OCI-LY3 (cell line): ENCODE measurements at regions not wholly inside any gene's neighbourhood (a gene's known extent, or its start where the extent isn't known, plus 50 kb on each side); places are given as distances from the start of the nearest gene placed in this dataset.

Source experiments
- H2AFZ ChIP-seq: fragments of 200-600, 300-600 bp; shearing (Covaris generic); 2 replicates; pipeline ENCODE4 v1.6.0; 2014; ENCODE audit warnings: antibody characterized with exemption, low read depth, low read length
- H3K27ac ChIP-seq: fragments of 200-600, 300-600 bp; sonication (generic); 2 replicates; pipeline ENCODE4 v1.5.1; 2014; ENCODE audit warnings: mild to moderate bottlenecking, low read length, moderate library complexity, mixed read lengths
- H3K27me3 ChIP-seq: fragments of 200-600, 300-600 bp; sonication (generic); 2 replicates; pipeline ENCODE4 v1.6.1; 2014; ENCODE audit warnings: low read depth, low read length, mixed read lengths
- H3K36me3 ChIP-seq: fragments of 200-600, 300-600 bp; sonication (generic); replicated peaks from 2 replicates; pipeline ENCODE3; 2014; ENCODE audit warnings: low read depth, low read length, mixed read lengths
- H3K4me1 ChIP-seq: fragments of 300-600, 200-600 bp; sonication (generic); 2 replicates; pipeline ENCODE4 v1.6.1; 2014; ENCODE audit warnings: low read length, mixed read lengths
- H3K4me2 ChIP-seq: fragments of 200-600, 300-600 bp; sonication (generic); 2 replicates; pipeline ENCODE4 v1.6.1; 2014; ENCODE audit warnings: low read length, mixed read lengths
- H3K4me3 ChIP-seq: fragments of 300-600, 200-600 bp; sonication (generic); 2 replicates; pipeline ENCODE4 v1.5.1; 2014; ENCODE audit warnings: antibody characterized with exemption, mild to moderate bottlenecking, low read length, moderate library complexity
- H3K79me2 ChIP-seq: fragments of 300-600, 200-600 bp; shearing (Covaris generic); 2 replicates; pipeline ENCODE4 v1.6.1; 2014; ENCODE audit warnings: mild to moderate bottlenecking, low read length, mixed read lengths
- H3K9ac ChIP-seq: fragments of 300-600, 200-600 bp; shearing (Covaris generic); 2 replicates; pipeline ENCODE4 v1.6.0; 2014; ENCODE audit warnings: mild to moderate bottlenecking, low read length, moderate library complexity
- H3K9me3 ChIP-seq: fragments of 200-600, 300-600 bp; shearing (Covaris generic); 2 replicates; pipeline ENCODE4 v1.6.1; 2014; ENCODE audit warnings: low read length, mixed read lengths; ENCODE audit not compliant: insufficient read depth
- H4K20me1 ChIP-seq: fragments of 200-600, 300-600 bp; sonication (generic); 2 replicates; pipeline ENCODE4 v1.6.1; 2016; ENCODE audit warnings: low read length, mixed read lengths; ENCODE audit not compliant: insufficient read depth
- CTCF ChIP-seq: fragments of 200-600, 300-600 bp; sonication (generic); IDR thresholded peaks from 2 replicates; pipeline ENCODE4 v1.5.1; 2014; ENCODE audit warnings: antibody characterized with exemption, low read length, low read depth
- EZH2phosphoT487 ChIP-seq: fragments of 200-600 bp; shearing (Covaris generic); IDR thresholded peaks from 2 replicates; pipeline ENCODE4 v1.6.1; 2018; ENCODE audit warnings: antibody characterized with exemption, mixed run types, low read depth

DNA sequence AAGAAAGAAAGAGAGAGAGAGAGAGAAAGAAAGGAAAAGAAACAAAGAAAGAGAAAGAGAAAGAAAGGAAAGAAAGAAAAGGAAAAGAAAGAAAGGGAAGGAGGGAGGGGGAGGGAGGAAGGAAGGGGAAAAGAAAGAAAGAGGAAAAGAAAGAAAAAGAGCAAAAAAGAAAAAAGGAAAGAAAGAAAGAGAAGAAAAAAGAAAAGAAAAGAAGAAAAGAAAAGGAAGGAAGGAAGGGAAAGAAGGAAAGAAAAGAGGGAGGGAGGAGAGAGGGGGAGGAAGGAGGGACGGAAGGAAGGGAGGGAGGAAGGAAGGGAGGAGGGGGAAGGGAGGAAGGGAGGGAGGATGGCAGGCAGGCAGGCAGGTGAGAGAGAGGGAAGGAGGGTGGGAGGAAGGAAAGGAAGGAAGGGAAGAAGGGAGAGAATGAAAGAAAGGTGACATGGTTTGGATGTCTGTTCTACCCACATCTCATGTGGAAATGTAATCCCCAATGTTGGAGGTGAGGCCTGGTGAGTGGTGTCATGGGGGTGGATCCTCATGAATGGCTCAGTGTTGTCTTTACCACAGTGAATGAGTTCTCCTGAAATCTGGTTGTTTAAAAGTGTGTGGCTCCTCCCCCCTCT, 83.0 kb upstream of the DCLK2 start:
- Histone ChIP-seq H3K79me2 (no peaks in the 10 kb centered on the region), H4K20me1 (no peaks in the 10 kb centered on the region), H3K36me3 (no peaks in the 10 kb centered on the region), H3K27me3 (no peaks in the 10 kb centered on the region), H3K27ac (no peak overlapping the region), H2AFZ (no peak overlapping the region), H3K9me3 (no peaks in the 10 kb centered on the region), H3K4me3 (no peak overlapping the region), H3K4me2 (no peak overlapping the region), H3K9ac (no peak overlapping the region), H3K4me1 (peaks cover 8% of the 10 kb centered on the region)
- TF ChIP-seq CTCF (no peak), EZH2phosphoT487 (no peak)

DNA sequence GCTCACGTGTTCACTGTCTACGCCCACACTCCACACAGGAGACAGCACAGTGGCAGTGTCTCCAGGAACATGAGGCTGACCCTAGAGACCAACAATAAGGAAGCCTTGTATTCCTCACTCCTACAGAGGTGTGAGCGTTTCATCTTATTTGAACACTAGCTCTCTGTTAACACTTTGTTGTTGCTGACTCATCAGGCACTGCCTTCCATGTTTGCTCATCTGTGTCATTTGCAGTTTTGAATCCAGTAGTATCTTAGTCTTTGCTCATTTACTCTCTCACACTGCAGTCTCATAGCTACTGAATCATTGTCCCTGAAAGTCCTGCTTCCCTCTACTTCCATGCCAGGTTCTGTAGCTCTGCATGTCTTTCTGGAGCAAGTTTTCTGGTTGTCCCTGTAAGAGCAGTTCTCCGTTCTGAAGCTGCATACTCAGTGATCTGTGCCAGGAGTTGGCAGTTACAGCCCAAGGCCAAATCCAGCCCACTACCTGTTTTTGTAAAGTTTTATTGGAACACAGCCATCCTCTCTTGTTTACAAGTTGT, 80.3 kb upstream of the DCLK2 start:
- no peaks in the 10 kb centered on the region for H3K27me3 ChIP-seq
- TF ChIP-seq CTCF = no peak
- TF ChIP-seq EZH2phosphoT487 = no peak
- H3K9me3 ChIP-seq = no peaks in the 10 kb centered on the region
- H3K79me2 ChIP-seq = no peaks in the 10 kb centered on the region
- H3K4me2 ChIP-seq = peak overlapping the region; percentile 23
- H3K9ac ChIP-seq = no peak overlapping the region
- H3K36me3 ChIP-seq = no peaks in the 10 kb centered on the region
- H3K4me3 ChIP-seq = no peak overlapping the region
- no peak overlapping the region for H3K27ac ChIP-seq
- peak overlapping the region; percentile 87 for H2AFZ ChIP-seq
- no peaks in the 10 kb centered on the region for H4K20me1 ChIP-seq
- H3K4me1 ChIP-seq = peaks cover 11% of the 10 kb centered on the region

- H3K4me1 ChIP-seq = peaks cover 11% of the 10 kb centered on the region
- H4K20me1 ChIP-seq = no peaks in the 10 kb centered on the region
- TF ChIP-seq CTCF (peak; percentile 99), EZH2phosphoT487 (no peak)
- no peak overlapping the region for H3K9ac ChIP-seq
- H2AFZ ChIP-seq = 0 out of 2 replicates have a peak overlapping the region, but pooled peaks have one; percentile 4
- H3K79me2 ChIP-seq = no peaks in the 10 kb centered on the region
- no peak overlapping the region for H3K27ac ChIP-seq
- H3K36me3 ChIP-seq = no peaks in the 10 kb centered on the region
- peak overlapping the region; percentile 19 for H3K4me2 ChIP-seq
- no peak overlapping the region for H3K4me3 ChIP-seq
- H3K9me3 ChIP-seq = no peaks in the 10 kb centered on the region
- H3K27me3 ChIP-seq = no peaks in the 10 kb centered on the region
These were observed 78.7 kb upstream of the DCLK2 start for GRCh38 chr4:149999485-150000074.

DNA sequence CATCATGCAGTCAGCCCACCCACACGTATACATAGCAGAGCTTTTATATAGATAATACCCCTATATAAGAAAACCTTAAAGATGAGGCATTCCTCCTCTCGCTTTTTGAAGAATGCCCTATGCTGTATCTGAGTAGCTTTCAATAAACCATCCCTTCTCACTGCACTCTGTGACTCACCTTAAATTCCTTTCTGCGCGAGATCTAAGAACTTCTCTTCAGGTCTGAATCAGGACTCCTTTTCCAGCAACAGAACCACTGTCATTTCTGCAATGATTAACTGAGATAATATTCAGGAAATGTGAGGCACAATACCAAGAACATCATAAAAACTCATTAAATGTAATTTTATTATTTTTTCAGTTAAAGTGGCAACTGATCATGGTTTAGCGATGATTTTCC, 76.4 kb upstream of the DCLK2 start:
- H4K20me1 ChIP-seq = no peaks in the 10 kb centered on the region
- no peak overlapping the region for H3K4me2 ChIP-seq
- TF ChIP-seq CTCF (no peak), EZH2phosphoT487 (no peak)
- H3K79me2 ChIP-seq = no peaks in the 10 kb centered on the region
- H3K4me3 ChIP-seq = no peak overlapping the region
- H3K27ac ChIP-seq = no peak overlapping the region
- H2AFZ ChIP-seq = no peak overlapping the region
- H3K27me3 ChIP-seq = no peaks in the 10 kb centered on the region
- no peak overlapping the region for H3K9ac ChIP-seq
- peaks cover 11% of the 10 kb centered on the region for H3K4me1 ChIP-seq
- H3K36me3 ChIP-seq = no peaks in the 10 kb centered on the region
- H3K9me3 ChIP-seq = no peaks in the 10 kb centered on the region
